MV-4-11 (cell line): ENCODE measurements at regions not wholly inside any gene's neighbourhood (a gene's known extent, or its start where the extent isn't known, plus 50 kb on each side); places are given as distances from the start of the nearest gene placed in this dataset.
"Not testable (repeated sequence)": the region's sequence is repeated elsewhere in the genome, so short reads cannot be mapped to it uniquely, and the experiment has no call there.

Experiments
- DNase-seq: peaks from one replicate; lab custom pipeline; 2025; lab: John Stamatoyannopoulos, UW

GRCh38 chr3:31290046-31290445, 242.7 kb upstream of the STT3B start:
- DNase-seq: no peak

DNA sequence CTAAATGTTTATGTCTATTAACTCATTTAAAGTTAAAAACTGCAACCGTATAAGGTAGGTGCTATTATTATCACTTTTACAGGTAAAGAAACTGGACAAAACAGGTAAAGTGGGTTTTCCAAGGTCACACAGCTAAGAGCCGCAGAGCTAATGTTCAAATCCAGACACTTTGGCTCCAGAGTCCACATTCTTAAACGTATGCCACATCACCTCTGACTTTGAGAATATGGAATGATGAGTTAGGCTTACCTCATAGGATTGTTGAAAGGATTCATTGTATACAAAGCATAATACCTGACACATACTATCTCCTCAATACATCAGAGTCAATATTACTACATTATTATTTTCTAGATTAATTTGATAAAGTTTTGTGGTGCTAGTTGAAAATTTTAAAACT, 240.9 kb upstream of the STT3B start:
- no peak for DNase-seq

DNA sequence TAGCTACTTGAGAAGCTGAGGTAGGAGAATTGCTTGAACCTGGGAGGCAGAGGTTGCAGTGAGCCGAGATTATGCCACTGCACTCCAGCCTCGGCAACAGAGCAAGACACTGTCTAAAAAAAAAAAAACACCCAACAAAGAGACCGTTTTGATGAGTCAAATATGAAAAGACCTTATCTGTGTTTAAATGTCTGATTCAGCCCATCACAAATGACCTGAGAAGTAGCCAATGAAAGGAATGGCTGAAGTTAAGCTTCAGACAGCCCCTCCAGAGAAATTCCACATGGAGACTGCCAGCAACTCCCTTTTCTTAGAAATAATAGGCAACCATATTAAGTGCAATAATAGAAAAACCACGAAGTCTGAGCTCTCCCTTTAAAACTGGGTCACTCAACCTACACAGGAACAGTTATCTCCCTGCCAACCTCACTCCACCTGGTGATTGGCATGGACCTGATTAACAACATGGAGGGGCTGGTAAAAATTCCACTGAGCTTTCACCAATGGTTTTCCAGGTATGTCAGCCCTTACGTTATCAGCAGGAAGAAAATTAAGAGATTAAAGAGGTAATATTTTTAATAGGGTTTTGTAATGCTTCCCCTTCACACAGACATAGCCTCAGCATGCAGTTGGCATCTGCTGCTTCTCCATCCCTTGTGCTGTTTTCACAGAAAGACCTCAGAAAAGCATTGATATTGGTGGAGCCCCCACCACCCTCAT, 238.1 kb upstream of the STT3B start:
- DNase-seq: no peak

- no peak for DNase-seq
These were observed 237.5 kb upstream of the STT3B start for GRCh38 chr3:31295150-31295765.

- no peak for DNase-seq
These were observed 234.9 kb upstream of the STT3B start for GRCh38 chr3:31297726-31298298.

DNA sequence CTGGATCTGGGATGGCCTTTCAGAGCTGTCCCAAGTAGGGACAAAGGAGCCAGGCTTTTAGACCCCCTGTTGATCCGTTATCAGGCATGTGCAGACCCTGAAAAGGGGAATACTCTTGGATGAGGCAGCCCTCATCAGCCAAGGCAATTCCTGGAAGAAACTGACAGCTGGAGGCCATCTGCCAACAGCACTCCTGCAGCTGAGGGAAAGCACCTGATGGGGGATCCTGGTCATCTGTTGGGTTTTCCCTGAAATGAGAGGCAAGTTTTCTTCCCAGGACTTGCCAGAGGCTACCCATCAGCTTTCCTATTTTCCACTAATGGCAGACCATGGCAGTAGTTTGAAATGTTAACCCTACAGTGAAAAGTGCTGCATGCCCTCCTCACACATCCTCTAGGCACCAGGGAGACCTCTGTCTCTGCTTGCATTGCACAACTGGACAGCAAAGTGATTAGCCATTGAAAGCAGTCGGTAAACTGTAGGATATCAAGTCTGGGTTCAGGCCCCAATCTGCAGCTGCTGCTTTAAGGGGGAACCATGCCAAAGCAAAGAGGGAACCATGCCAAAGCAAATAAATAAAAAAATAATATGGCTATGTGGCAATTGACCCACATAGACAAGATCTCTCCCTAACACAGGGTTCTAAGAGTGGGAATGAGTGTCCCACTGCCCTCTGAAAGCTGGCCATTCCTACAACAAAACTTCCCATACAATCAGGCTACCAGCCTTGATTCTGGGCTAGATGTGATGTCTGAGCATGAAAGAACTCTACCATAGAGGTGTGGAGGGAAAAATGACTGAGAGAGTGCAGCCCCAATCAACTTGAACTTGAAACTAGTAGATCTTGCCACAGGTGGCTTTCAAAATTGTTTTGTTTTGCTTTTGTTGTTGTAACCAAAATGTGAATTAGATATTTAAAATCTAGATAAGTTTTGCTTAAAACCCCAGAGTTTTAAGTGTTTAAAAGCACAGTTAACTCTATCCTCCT, 232.0 kb upstream of the STT3B start:
- no peak for DNase-seq

GRCh38 chr3:31302343-31302742, 230.4 kb upstream of the STT3B start:
- DNase-seq: no peak

DNA sequence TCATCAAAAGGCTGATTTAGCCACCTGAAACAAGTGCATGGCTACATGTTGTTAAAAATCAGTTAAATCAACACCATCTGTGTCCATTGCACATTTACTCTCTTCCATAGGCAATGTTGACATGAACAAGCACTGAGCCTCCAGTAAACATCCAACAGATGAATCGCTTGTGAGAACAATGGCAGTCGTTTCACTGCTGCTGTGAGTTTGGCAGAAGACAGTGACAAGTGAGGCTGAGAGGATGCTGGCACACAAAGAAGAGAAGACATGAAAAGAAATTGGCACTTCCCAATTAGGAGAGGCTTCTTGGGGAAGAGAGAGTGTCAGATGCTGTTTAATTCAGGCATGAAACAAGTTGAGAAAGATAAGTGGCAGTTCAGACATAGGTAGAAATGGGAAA, 227.4 kb upstream of the STT3B start:
- no peak for DNase-seq

DNA sequence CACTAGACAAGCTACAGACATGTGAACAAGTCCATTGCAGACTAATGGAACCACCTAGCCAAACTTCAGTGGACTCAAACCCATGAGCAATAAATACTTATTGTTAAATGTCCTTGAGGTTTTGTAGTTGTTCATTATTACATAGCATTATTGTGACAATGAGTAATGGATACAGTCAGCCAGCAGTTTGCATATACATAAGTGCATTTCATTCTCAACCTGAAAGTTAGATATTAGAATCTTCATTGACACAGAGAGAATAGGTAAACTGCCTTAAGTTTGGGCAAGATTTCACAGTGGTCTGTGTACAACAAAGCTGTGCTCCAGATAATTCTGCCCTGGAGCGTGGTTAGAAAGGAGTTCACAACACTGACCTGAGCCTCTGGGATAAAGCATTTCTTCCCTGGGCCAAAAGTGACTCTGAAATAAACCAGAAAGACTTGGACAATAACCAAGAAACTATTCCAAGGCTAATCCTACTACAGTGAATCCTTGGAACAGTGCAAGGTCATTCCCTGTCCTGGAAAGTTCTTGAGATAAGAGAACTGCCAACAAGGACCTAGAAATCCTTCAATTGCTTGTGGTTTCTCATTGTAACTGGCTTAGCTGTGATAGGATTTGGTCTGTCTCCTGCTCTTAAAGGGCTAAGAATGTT, 225.5 kb upstream of the STT3B start:
- DNase-seq: no peak

GRCh38 chr3:31311559-31311958, 221.2 kb upstream of the STT3B start:
- no peak for DNase-seq

GRCh38 chr3:31312400-31312799, 220.3 kb upstream of the STT3B start:
- DNase-seq: peak; percentile 74

- DNase-seq: no peak
These were observed 218.5 kb upstream of the STT3B start for GRCh38 chr3:31314258-31314657.

GRCh38 chr3:31319332-31319731, 213.4 kb upstream of the STT3B start:
- no peak for DNase-seq

DNA sequence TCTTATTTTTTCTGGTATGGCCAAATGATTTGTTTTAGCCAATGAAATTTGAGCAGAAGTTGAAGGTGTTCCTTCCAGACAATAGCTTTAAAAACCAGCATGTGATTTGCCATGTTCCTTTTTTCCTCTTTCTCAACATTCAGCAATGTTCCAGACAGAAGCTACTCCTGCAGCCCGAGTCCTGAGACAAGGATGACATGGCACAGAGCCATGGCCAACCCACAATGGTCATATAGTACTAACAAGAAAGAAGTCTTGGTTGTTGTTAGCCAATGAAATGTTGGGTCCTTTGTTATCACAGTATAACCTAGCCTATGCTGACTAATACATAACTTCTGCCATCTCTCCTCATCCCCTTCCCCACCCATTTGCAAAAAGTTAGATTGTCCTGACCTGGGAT, 211.1 kb upstream of the STT3B start:
- no peak for DNase-seq

- no peak for DNase-seq
These were observed 210.3 kb upstream of the STT3B start for GRCh38 chr3:31322460-31322859.

DNA sequence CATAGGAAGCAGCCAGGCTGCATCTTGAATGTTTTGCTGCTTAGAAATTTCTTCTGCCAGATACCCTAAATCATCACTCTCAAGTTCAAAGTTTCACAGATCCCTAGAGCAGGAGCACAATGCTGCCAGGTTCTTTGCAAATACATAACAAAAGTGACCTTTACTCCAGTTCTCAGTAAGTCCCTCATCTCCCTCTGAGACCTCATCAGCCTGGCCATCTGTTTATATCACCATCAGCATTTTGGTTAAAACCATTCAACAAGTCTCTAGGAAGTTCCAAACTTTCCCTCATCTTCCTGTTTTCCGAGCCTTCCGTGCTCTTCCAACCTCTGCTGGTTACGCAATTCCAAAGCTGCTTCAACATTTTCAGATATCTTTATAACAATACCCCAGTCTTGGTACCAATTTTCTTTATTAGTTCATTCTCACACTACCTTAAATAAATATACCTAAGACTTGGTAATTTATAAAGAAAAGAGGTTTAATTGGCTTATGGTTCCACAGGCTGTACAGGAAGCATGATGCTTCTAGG, 204.8 kb upstream of the STT3B start:
- not testable (repeated sequence) for DNase-seq

DNA sequence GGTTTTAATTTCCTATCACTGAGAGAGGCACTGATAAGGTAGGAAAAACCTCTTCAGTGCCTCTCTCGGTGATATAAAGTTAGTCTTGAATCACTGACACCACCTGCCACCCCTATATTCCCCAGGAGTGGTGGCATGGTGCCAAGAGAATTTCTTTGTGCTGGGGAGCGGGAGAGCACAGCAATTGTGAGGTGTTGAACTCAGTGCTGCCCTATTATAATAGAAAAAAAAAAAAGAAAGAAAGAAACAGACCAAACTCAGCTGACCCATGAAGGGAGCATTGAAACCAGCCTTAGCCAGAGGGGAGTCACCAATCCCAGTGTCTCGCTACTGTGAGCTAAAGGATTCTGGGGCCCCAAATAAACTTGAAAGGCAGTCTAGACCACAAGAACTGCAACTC, 201.4 kb upstream of the STT3B start:
- no peak for DNase-seq

GRCh38 chr3:31341130-31341529, 191.6 kb upstream of the STT3B start:
- no peak for DNase-seq

GRCh38 chr3:31343075-31343474, 189.7 kb upstream of the STT3B start:
- no peak for DNase-seq

DNA sequence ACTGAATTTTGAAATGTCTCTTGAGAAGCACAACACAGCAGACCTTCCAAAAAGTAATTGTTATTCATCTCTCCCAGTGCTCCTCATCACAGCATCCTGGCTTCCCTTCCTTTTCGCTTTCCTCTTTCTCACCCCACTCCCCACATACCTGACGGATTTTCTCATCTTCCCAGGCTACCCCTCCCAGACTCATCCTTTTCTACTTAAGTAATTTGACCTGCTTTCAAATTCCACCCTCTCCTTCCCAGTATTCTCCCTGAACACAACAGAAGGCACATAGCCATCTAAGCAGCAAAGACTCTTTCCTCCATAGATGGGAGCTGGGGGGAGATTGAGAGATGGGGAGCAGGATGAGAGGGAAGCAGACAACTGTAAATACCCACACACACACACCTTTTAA, 187.1 kb upstream of the STT3B start:
- DNase-seq: no peak

- no peak for DNase-seq
These were observed 186.2 kb upstream of the STT3B start for GRCh38 chr3:31346542-31346979.
